Peyer's patch (tissue), 4 donors: ENCODE measurements at regions not wholly inside any gene's neighbourhood (a gene's known extent, or its start where the extent isn't known, plus 50 kb on each side); places are given as distances from the start of the nearest gene placed in this dataset.

Experiments
- CTCF ChIP-seq, 6 experiments: fragments of 450-650 bp in 4 of 6; fragments of 200-600 bp in 2 of 6; sonication (generic) in 1 of 6; IDR thresholded peaks; one replicate each; pipeline ENCODE4 v1.5.1; 2017 to 2019; ENCODE audit warnings: antibody characterized with exemption in 6 of 6, mild to moderate bottlenecking in 3 of 6, moderate library complexity in 1 of 6
- POLR2A ChIP-seq, 2 donors: fragments of 450-650 bp; IDR thresholded peaks; one replicate each; pipeline ENCODE4 v1.5.1; 2017; ENCODE audit warnings: antibody characterized with exemption in 2 of 2, mild to moderate bottlenecking in 2 of 2, moderate library complexity in 2 of 2

DNA sequence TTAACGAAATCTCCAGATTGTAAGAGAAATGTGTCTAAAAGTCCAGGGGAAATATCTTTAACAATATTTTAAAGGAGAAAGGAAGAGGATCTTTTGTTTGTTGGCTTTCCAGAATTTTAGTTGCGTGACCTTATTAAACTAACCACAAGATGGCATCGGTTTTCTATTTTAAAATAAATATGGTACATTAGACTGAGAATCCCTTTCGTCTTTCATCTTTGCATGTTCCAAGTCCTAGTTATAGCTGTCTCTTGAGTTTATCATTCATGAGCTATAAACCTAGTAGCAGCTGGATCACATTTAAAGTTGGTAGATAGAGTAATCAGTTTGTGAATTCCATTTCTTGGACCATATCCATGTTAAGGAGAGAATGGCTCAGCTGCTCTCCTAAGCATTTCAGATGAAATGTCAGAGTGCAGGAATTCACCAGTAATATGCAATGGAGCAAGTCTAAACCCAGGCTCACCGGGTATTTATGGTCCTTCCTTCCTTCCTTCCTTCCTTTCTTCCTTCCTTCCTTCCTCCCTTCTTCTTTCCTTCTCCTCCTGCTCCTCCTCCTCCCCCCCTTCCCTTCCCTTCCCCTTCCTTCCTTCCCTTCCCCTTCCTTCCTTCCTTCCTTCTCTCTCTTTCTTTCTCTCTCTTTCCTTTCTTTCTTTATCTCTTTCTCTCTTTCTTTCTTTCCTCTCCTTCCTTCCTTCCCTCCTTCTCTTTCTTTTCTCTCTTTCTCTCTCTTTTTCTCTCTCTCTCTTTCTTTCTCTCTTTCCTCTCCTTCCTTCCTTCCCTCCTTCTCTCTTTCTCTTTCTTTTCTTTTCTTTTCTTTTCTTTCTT, 57.8 kb upstream of the RAB18 start:
- peak in 5 of 6 experiments; percentile 11 to 40 (median 31) for TF ChIP-seq CTCF (IDR thresholded peaks at IDR 0.05)
- no peak for TF ChIP-seq POLR2A (IDR thresholded peaks at IDR 0.05)
